Thoracic aorta (tissue), 2 donors: ENCODE measurements at regions not wholly inside any gene's neighbourhood (a gene's known extent, or its start where the extent isn't known, plus 50 kb on each side); places are given as distances from the start of the nearest gene placed in this dataset.
A peak's percentile ranks its signal among the peaks of the same experiment; 100 is the strongest.

Experiments
- ATAC-seq: fragments of 150-250 bp; one replicate; pipeline ENCODE4 v1.8.0; 2017; ENCODE audit warnings: low read depth; ENCODE audit not compliant: insufficient number of reproducible peaks, low FRiP score
- DNase-seq: peaks from one replicate; pipeline ENCODE4 v3.0.0-alpha.2; 2020; ENCODE audit warnings: low spot score
- H3K27ac ChIP-seq, 2 donors: fragments of 200-600 bp; sonication (generic); 1 replicate in 1 of 2; 2 replicates in 1 of 2; pipeline ENCODE4 v1.5.1; 2016; ENCODE audit warnings: mild to moderate bottlenecking in 2 of 2, moderate library complexity in 2 of 2
- H3K27me3 ChIP-seq: fragments of 200-600 bp; sonication (generic); replicated peaks from 2 replicates; pipeline ENCODE4 v1.6.0; 2016; ENCODE audit warnings: mild to moderate bottlenecking; ENCODE audit not compliant: insufficient read depth
- H3K36me3 ChIP-seq: fragments of 200-600 bp; sonication (generic); one replicate; pipeline ENCODE4 v1.5.1; 2016
- H3K4me1 ChIP-seq, 2 donors: fragments of 200-600 bp; sonication (generic); 1 replicate in 1 of 2; 2 replicates in 1 of 2; pipeline versions ENCODE4 v1.5.1 to v1.6.0; 2016; ENCODE audit warnings: low read depth in 2 of 2, mild to moderate bottlenecking in 1 of 2; ENCODE audit not compliant: control insufficient read depth in 1 of 2
- H3K4me3 ChIP-seq: fragments of 200-600 bp; sonication (generic); 2 replicates; pipeline ENCODE4 v1.5.1; 2016; ENCODE audit warnings: mild to moderate bottlenecking
- H3K9me3 ChIP-seq: fragments of 200-600 bp; sonication (generic); 2 replicates; pipeline ENCODE4 v1.5.1; 2016
- TF ChIP-seq, protein P1 (sequence below): fragments of 200-600 bp; sonication (generic); IDR thresholded peaks from one replicate; pipeline ENCODE4 v1.5.1; 2019; ENCODE audit warnings: antibody characterized with exemption

DNA sequence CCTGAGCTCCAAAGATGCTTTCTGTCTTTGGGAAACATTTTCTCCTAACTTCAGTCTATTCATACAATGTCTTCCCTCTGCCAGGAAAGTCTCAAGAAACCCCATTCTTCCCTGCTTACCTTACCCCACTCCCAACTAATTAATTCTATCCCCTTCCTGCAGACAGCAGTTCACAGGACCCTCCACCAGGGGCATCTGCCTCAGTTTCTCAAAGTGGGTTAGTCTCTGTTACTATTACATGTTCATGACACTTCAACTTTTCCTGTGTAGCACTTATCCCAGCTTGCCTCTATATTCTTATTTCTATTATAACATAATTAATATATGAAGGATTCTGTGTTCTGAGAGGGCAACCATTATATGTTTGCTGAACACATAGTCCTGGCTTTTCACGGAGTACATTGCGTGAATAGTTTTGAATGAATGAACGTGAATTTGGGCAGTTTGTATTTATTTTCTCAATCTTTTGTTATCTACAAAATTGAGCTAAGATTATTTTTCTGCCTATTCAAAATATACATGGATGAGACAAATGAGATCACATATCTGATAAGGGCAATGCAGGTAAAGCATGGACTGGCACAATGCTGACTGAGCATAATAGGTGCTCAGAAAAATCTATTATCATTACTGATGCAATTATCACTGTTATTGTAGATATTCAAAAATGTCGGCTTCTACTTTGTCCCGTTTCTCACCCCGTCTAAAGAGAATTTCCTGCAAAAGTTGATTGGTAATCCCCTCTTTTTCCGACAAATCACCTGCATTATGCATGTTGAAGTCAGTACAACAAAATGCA is 341.1 kb downstream of the BRINP1 start:
- TF ChIP-seq, protein P1, sequence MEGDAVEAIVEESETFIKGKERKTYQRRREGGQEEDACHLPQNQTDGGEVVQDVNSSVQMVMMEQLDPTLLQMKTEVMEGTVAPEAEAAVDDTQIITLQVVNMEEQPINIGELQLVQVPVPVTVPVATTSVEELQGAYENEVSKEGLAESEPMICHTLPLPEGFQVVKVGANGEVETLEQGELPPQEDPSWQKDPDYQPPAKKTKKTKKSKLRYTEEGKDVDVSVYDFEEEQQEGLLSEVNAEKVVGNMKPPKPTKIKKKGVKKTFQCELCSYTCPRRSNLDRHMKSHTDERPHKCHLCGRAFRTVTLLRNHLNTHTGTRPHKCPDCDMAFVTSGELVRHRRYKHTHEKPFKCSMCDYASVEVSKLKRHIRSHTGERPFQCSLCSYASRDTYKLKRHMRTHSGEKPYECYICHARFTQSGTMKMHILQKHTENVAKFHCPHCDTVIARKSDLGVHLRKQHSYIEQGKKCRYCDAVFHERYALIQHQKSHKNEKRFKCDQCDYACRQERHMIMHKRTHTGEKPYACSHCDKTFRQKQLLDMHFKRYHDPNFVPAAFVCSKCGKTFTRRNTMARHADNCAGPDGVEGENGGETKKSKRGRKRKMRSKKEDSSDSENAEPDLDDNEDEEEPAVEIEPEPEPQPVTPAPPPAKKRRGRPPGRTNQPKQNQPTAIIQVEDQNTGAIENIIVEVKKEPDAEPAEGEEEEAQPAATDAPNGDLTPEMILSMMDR, result peak; percentile 19
- ATAC-seq (no peak), DNase-seq (no peak)
- H3K27ac ChIP-seq, result peak overlapping the region; percentile 91 to 92
- no peaks in the 10 kb centered on the region for H3K27me3 ChIP-seq
- no peak overlapping the region for H3K4me3 ChIP-seq
- peaks cover 21 to 52% of the 10 kb centered on the region in 2 donors for H3K4me1 ChIP-seq
- H3K36me3 ChIP-seq, result no peaks in the 10 kb centered on the region
- no peaks in the 10 kb centered on the region for H3K9me3 ChIP-seq

- H3K4me1 ChIP-seq, result peaks cover 21 to 35% of the 10 kb centered on the region in 2 donors
- no peaks in the 10 kb centered on the region for H3K36me3 ChIP-seq
These were observed 339.3 kb downstream of the BRINP1 start for GRCh38 chr9:119029886-119030285.

GRCh38 chr9:119033596-119033995 is 335.6 kb downstream of the BRINP1 start:
- Histone ChIP-seq H3K27ac (no peak overlapping the region), H3K36me3 (no peaks in the 10 kb centered on the region), H3K9me3 (no peaks in the 10 kb centered on the region), H3K4me3 (no peak overlapping the region), H3K4me1 (peaks cover 0 to 2% of the 10 kb centered on the region in 2 donors), H3K27me3 (no peaks in the 10 kb centered on the region)
- DNase-seq (no peak), ATAC-seq (no peak)
- TF ChIP-seq, protein P1, result no peak

More at GRCh38 chr9:119029886-119030285, 339.3 kb downstream of the BRINP1 start:
- no peak overlapping the region for H3K27ac ChIP-seq
- no peak for DNase-seq
- no peak overlapping the region for H3K4me3 ChIP-seq
- H3K27me3 ChIP-seq, result no peaks in the 10 kb centered on the region
- TF ChIP-seq, protein P1, result no peak
- no peaks in the 10 kb centered on the region for H3K9me3 ChIP-seq
- no peak for ATAC-seq

DNA sequence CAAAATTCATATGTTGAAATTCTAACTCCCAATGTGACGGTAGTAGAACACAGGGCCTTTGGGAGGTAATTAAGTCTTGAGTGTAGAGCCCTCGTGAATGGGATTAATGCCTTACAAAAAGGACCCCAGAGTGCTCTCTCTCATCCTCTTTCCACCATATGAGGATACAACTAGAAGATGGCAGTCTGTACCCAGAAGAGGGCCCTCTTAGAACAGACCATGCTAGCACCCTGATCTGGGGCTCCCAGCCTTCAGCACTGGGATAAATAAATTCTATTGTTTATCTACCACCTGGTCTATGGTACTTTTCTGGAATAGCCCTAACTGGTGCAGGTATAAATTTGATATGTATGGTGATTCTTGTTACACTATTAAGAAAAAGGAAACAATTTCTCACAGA is 332.3 kb downstream of the BRINP1 start:
- Histone ChIP-seq H3K4me3 (no peak overlapping the region), H3K4me1 (no peaks in the 10 kb centered on the region), H3K27me3 (no peaks in the 10 kb centered on the region), H3K9me3 (no peaks in the 10 kb centered on the region), H3K27ac (no peak overlapping the region), H3K36me3 (no peaks in the 10 kb centered on the region)
- DNase-seq, result no peak
- TF ChIP-seq, protein P1, result no peak
- ATAC-seq, result no peak

- Histone ChIP-seq H3K9me3 (no peaks in the 10 kb centered on the region), H3K27ac (no peak overlapping the region), H3K4me1 (no peaks in the 10 kb centered on the region), H3K4me3 (no peak overlapping the region), H3K27me3 (no peaks in the 10 kb centered on the region), H3K36me3 (no peaks in the 10 kb centered on the region)
- TF ChIP-seq, protein P1, result no peak
- DNase-seq, result no peak
- no peak for ATAC-seq
These were observed 325.2 kb downstream of the BRINP1 start for GRCh38 chr9:119043996-119044395.
